Prostate gland (tissue), 2 donors: ENCODE measurements at regions not wholly inside any gene's neighbourhood (a gene's known extent, or its start where the extent isn't known, plus 50 kb on each side); places are given as distances from the start of the nearest gene placed in this dataset.

Experiments used
- CTCF ChIP-seq, 4 experiments: fragments of 200-600 bp in 2 of 4; fragments of 450-650 bp in 2 of 4; sonication (generic) in 2 of 4; IDR thresholded peaks; 1 replicate in 3 of 4; 2 replicates in 1 of 4; pipeline ENCODE4 v1.5.1; 2016 to 2019; ENCODE audit warnings: antibody characterized with exemption in 4 of 4, mild to moderate bottlenecking in 2 of 4, moderate library complexity in 2 of 4
- POLR2A ChIP-seq: fragments of 450-650 bp; IDR thresholded peaks from one replicate; pipeline ENCODE4 v1.6.1; 2016; ENCODE audit warnings: antibody characterized with exemption, mild to moderate bottlenecking
- POLR2AphosphoS5 ChIP-seq: sonication (generic); formaldehyde crosslinking; IDR thresholded peaks from one replicate; pipeline ENCODE4 v1.6.1; 2017; ENCODE audit warnings: antibody characterized with exemption

DNA sequence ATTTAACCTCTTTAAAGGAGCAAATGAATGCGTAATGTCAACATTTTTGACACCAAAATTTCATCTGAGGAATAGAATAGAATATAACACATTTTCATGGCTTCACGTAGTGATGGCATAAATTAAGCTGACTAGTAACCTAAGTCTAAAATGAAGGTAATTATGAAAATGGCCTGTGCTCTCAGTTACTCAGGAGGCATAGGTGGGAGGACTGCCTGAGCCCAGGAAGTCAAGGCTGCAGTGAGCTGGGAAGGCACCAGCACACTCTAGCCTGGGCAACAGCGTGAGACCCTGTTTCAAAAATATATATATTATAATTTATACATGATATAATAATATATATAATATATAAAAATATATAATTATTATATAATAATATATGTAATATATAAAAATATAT is 383.2 kb upstream of the ATP2B1 start:
- TF ChIP-seq CTCF (IDR thresholded peaks at IDR 0.05), result no peak
- TF ChIP-seq POLR2A, result no peak
- no peak for TF ChIP-seq POLR2AphosphoS5
